ENCODE measurements at regions not wholly inside any gene's neighbourhood (a gene's known extent, or its start where the extent isn't known, plus 50 kb on each side); places are given as distances from the start of the nearest gene placed in this dataset.

GRCh38 chr2:39849982-39850526, 71.0 kb upstream of the THUMPD2 start:
- no peak for TF ChIP-seq CTCF (IDR thresholded peaks at IDR 0.05)
- DNase-seq (no peak), ATAC-seq (no peak)

DNA sequence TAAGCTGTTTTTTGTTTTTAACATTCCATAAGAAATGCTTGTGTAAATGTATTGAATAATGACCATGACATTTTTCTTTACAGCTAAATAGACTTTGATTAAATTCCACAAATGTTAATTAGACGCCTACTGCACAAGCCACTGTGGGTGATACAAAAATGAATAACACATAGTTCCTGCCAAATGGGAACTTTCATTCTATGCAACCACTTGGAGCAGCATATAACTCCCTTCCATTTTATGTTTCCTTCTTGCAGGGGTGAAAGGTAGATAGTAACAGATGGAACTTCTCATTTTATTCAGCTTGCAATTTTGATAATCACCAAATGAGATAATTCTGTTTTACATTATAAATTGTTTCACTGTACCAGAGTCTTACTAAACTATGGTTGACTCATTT, 70.0 kb upstream of the THUMPD2 start:
- 92 to 93% methylated on average over 1 of the region's 1 CpG for WGBS, 2 donors
- ATAC-seq = no peak
- DNase-seq = no peak

More at GRCh38 chr2:39849982-39850526, 71.0 kb upstream of the THUMPD2 start:
- Histone ChIP-seq H3K27ac (no peak overlapping the region), H3K27me3 (no peaks in the 10 kb centered on the region), H3K4me3 (no peak overlapping the region), H3K9me3 (no peaks in the 10 kb centered on the region), H3K4me1 (peaks cover 0 to 11% (median 0%) of the 10 kb centered on the region in 9 donors), H3K36me3 (no peaks in the 10 kb centered on the region)
- intact Hi-C loops (cut with DNase I) = no loop called here
- WGBS, 2 donors = 83 to 85% methylated on average over 4 of the region's 4 CpGs

DNA sequence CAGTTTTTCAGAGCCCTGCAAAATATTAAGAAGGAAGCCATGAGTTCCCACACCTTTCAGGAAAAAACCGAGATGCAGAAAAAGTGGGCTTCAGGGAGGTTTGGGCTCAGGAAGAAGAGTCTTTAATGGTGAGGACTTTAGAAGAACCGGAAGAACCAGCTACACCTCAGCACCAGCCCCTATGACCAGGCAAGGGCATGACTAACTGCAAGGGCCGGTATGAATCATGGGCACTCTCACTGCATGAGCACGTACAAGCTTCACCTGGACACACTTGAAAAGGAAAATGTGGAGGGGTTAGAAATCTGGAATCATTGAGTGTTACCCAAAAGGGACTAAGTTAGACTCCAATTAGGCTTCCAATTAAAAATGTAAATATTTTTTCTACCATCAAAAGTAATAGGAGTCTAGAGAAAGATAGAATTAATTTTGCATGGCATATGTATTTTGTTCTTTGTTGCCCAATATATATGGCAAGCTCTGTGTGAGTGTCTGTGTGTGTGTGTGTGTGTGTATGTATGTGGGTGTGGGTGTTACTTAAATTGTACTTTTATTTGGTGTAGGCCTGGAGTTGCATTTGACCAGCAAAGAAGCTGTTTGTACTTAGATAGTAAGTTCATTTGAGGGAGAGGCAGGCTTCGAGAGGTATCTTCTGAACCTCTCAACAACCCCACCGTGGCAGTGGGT, 66.5 kb upstream of the THUMPD2 start:
- no peak overlapping the region for H3K27ac ChIP-seq
- DNase-seq (no peak), ATAC-seq (no peak)
- intact Hi-C loops (cut with DNase I) = no loop called here
- WGBS, 2 donors = 78 to 87% methylated on average over 6 of the region's 6 CpGs
- no peak for TF ChIP-seq CTCF (IDR thresholded peaks at IDR 0.05)
- H3K27me3 ChIP-seq = no peaks in the 10 kb centered on the region
- H3K9me3 ChIP-seq = peaks cover 0 to 8% (median 0%) of the 10 kb centered on the region in 11 donors
- H3K36me3 ChIP-seq = no peaks in the 10 kb centered on the region
- H3K4me3 ChIP-seq = no peak overlapping the region
- H3K4me1 ChIP-seq = no peaks in the 10 kb centered on the region

More for the DNA sequence above, 70.0 kb upstream of the THUMPD2 start:
- intact Hi-C loops (cut with DNase I) = no loop called here
- Histone ChIP-seq H3K4me3 (no peak overlapping the region), H3K9me3 (peaks cover 0 to 7% (median 0%) of the 10 kb centered on the region in 11 donors), H3K27me3 (no peaks in the 10 kb centered on the region), H3K36me3 (no peaks in the 10 kb centered on the region), H3K4me1 (peaks cover 0 to 11% (median 0%) of the 10 kb centered on the region in 9 donors), H3K27ac (no peak overlapping the region)
- no peak for TF ChIP-seq CTCF (IDR thresholded peaks at IDR 0.05)

DNA sequence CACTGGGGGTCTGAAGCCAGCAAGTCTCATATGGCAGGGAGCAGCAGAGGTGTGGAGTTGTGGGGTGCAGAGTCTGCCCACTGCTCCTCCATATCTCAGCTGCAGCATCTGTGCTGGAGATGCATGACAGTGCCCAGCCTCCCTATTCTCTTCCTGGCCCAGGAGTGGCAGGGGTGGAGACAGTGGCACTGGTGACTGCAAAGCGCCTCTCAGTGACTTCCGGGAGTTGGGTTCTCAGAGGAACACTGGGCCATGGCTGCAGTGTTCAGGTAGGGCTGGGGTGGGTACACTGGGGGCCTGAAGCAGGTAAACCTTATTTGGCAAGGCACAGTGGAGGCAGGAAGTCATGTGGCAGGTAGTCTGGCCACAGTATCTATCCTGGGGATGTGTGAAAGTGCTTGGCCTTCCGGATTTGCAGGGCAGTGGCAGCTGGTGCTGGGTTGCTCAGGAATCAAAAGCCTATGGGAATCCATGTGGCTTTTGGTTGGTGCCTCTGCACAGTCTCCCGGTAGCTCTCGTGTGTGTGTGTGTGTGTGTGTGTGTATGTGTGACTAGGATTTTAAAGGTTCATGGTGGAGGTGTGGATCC, 60.3 kb upstream of the THUMPD2 start:
- H3K27ac ChIP-seq = no peak overlapping the region
- no peaks in the 10 kb centered on the region for H3K27me3 ChIP-seq
- H3K36me3 ChIP-seq = no peaks in the 10 kb centered on the region
- TF ChIP-seq CTCF (IDR thresholded peaks at IDR 0.05) = no peak
- no peak overlapping the region for H3K4me3 ChIP-seq
- ATAC-seq (peak in 1 of 8 donors; percentile 34), DNase-seq (no peak)
- intact Hi-C loops (cut with DNase I) = no loop called here
- no peaks in the 10 kb centered on the region for H3K4me1 ChIP-seq
- peaks cover 0 to 24% (median 10%) of the 10 kb centered on the region in 11 donors for H3K9me3 ChIP-seq
- 75 to 87% methylated on average over 5 of the region's 5 CpGs for WGBS, 2 donors
